HG03159 (cell line): ENCODE measurements at regions not wholly inside any gene's neighbourhood (a gene's known extent, or its start where the extent isn't known, plus 50 kb on each side); places are given as distances from the start of the nearest gene placed in this dataset.
"Not testable (repeated sequence)": the region's sequence is repeated elsewhere in the genome, so short reads cannot be mapped to it uniquely, and the experiment has no call there.

Source experiments
- ATAC-seq: cut with Tn5 transposase; IDR thresholded peaks from one replicate; pipeline ENCODE4 v1.9.1; 2021; ENCODE audit warnings: mild to moderate bottlenecking, moderate library complexity; ENCODE audit not compliant: unreplicated experiment

DNA sequence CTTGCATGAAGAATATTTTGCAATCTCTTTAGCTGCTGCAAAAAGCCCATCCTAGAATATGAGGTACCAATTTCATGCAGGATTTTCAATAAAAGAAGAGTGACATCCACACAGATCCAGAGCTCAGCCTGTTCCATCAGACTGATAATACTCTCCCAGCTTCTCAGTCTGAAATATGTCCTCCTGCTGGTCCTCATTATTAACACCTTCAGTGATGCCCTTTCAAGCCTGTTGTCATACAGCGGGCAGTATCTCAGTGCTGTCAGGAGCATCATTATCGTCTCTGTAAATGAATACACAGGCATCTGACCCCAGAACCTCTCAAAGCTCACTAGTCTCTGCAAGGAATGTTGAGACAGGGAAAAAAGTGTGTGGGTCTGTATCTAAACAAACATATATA, 1387.8 kb downstream of the OTOL1 start:
- ATAC-seq = no peak

DNA sequence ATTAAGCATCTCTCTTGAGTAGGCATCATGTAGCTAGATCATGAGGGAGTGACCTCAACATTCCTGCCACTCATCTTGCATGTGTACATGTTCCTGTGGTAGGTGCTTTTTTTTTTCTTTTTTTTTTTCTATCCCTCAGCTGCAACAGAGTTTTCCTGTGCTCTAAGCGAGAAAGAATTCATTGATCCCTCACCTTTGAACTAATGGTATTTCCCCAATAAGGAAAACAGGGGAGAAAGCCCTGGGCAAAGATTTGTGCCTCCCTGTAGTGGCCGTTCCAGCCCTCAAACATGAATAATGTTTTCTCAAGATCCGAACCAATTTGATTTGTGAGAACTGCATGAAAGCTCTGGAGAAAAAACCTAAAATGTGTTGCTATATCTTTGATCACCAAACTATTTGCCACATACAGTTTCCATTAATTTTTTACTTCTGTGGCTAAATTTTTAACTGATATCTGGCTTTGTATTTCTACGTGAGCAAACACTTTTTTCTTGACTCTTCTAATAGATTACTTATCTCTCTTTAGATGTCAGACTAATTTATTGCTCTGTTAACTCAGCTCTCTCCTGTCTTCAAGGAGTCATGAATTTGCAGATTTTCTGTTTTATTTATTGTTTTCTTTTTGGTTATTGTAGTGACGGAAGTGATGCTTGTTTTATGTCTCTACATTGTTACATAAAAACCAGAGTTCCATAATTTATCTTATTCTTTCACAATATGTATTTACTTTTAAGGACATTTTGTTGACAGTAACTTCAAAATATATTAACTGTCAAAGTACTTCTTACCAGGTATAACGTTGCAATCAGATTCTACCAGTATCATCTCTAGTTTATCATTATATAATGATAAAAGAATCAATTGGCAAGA, 1396.5 kb downstream of the OTOL1 start:
- no peak for ATAC-seq

GRCh38 chr3:162897291-162897690, 1400.7 kb downstream of the OTOL1 start:
- no peak for ATAC-seq

DNA sequence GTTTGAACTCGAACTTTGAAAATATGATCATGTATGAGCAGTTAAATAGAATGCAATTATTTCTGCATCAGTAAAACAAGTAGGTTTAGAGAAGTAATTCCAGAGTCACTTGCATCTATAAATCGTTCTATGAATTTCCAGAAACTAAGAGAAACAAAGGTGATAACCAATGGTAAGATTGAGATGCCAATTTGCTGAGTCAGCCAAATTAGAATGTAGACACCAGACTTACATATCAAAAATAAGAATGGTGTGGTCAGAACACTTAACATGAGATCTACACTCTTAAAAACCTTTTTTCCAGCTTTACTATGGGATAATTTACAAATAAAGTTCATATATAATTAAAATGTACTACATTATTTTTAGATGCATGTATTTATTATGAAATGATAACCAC, 1435.9 kb downstream of the OTOL1 start:
- ATAC-seq = no peak

GRCh38 chr3:162933656-162934055, 1437.0 kb downstream of the OTOL1 start:
- ATAC-seq = no peak

GRCh38 chr3:162936706-162937105, 1440.1 kb downstream of the OTOL1 start:
- no peak for ATAC-seq

GRCh38 chr3:162938083-162938482, 1441.5 kb downstream of the OTOL1 start:
- ATAC-seq = no peak

GRCh38 chr3:162945626-162946025, 1449.0 kb downstream of the OTOL1 start:
- no peak for ATAC-seq

GRCh38 chr3:162956711-162957110, 1460.1 kb downstream of the OTOL1 start:
- no peak for ATAC-seq

DNA sequence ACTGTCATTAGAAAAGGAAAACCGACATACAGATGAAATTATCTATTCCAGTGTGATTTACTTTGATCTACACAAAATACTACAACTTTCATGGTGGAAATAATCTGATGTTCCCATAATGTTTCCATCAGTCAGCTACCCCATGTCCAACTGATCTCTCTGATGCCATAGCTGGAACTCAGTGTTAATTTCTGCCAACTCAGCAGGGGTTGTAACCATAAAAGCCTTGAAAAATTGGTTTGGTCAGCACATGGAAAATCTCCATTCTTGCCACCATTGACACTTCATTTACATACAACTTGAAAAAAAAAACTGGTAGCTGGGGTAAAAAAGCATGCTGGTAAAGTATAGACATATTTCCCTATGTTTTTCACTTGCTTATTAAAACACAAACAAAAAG, 1463.7 kb downstream of the OTOL1 start:
- ATAC-seq = no peak

- ATAC-seq = no peak
These were observed 1473.7 kb downstream of the OTOL1 start for GRCh38 chr3:162970292-162970691.

DNA sequence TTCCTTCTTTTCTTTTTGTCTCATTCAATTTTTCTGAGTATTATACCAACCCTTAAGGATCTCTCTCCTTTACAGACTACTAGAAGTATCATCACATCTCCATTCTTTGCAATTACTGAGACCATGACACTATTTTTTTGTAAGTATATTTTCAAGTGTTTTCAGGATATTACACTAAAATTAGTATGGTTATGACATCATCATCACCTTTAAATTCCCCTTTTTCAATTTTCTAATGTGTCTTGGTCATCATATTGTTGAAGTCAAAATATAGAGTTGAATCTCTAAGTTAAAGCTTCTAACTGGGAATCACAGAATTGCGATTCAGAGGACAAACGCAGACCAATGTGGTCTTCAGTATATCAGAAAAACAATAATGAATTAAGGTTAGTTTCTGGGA, 1475.1 kb downstream of the OTOL1 start:
- ATAC-seq = no peak

DNA sequence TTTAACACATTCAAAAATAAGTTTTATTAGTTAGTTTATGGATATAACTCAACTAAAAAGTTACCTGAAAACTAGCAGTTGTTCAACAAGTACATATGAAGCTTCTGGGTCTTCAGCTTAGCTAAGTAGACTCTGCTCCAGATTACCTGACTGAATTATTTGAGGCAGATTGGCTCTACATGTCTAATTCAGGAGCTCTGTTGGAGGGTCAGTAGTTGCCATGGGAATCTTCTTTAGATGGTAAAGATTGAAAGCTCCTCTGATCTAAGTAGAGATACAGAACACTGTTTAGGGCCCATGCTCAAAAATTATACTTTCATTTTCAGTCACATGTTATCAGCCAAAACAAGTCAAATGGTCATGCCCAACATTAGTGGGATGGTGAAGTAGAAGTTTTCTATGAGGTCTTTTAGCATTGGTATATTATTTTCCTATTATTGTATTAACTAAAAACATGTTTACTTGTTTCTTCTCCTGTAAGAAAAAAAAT, 1476.9 kb downstream of the OTOL1 start:
- no peak for ATAC-seq

DNA sequence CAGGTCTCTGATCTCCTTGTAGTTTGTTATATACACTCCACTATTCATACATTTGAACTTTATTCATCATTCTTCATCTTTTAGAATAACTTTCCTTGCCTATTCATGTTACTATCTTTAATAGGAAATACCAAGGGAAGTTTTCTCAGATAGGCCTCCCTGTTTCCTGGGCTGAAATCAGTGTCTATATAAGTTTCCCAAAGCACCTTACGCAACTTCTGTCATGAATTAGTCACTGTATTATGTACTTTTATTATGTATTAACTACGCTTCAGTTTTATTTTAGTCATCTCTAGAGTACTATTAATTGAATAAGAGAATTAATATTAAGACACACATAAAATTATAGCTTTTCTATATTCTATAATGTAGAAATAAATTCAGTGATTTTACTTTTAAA, 1481.5 kb downstream of the OTOL1 start:
- no peak for ATAC-seq

DNA sequence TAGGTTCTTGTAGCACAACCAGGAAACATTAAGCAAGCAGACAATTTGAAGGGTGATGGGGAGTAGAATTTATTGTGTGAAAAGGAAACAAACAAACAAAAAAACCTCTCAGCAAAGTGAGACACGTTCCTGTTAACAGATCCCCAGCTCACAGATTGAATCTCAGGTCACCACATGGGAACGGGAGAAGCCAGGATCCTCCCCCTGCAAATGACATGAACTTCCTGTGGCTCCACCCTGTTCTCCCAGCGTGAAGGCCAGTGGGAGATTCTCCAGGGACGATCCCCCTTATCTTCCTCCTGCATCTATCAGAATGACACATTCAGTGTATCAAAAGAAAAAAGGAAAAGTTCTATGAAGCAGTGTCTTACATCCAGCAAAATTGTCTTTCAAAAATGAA, 1488.1 kb downstream of the OTOL1 start:
- no peak for ATAC-seq

DNA sequence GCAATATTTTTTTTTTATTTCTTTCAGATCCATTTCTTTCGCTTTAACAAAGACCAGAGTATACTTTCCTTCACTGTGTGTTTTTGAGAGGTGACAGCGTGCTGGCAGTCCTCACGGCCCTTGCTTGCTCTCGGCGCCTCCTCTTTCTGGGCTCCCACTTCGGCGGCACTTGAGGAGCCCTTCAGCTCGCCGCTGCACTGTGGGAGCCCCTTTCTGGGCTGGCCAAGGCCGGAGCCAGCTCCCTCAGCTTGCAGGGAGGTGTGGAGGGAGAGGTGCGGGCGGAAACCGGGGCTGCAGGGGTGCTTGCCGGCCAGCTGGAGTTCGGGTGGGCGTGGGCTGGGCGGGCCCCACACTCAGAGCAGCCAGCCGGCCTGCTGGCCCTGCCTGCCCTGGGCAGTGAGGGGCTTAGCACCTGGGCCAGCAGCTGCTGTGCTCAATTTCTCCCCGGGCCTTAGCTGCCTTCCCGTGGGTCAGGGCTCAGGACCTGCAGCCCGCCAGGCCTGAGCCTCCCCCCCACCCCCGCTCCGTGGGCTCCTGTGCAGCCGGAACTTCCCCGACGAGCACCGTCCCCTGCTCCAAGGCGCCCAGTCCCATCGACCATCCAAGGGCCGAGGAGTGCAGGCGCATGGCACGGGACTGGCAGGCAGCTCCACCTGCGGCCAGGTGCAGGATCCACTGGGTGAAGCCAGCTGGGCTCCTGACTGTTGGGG, 1490.6 kb downstream of the OTOL1 start:
- not testable (repeated sequence) for ATAC-seq

GRCh38 chr3:162992741-162993140, 1496.1 kb downstream of the OTOL1 start:
- ATAC-seq = no peak

DNA sequence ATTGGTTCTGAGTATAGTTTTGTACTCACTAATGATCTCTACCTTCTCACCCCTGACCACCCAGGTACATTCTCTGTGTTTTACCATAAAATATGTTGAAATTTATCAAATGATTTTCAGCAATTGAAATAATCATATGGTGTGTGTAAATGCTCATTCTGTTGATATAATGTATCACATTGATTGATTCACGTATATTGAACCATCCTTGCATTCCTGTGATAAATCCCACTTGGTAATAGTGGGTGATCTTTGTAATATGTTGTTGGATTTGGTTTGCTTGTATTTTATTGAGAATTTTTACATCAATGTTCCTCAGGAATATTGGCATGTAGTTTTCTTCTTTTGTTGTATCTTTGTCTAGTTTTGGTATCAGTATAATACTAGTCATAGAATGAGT, 1497.6 kb downstream of the OTOL1 start:
- ATAC-seq = no peak

GRCh38 chr3:162996368-162996767, 1499.8 kb downstream of the OTOL1 start:
- no peak for ATAC-seq

- no peak for ATAC-seq
These were observed 1501.6 kb downstream of the OTOL1 start for GRCh38 chr3:162998205-162998604.

DNA sequence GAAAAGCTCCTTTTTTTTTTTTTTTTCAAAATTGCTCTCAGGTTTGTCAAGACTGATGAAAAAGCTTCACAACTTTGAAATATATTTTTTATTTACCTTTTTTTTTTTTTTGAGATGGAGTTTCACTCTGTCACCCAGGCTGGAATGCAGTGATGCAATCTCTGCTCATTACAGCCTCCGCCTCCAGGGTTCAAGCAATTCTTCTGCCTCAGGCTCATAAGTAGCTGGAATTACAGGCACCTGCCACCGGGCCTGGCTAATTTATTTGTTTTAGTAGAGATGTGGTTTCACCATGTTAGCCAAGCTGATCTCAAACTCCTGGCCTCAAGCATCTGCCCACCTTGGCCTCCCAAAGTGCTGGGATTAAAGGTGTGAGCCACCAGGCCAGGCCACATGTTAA, 1515.0 kb downstream of the OTOL1 start:
- ATAC-seq = no peak

GRCh38 chr3:163016251-163016650, 1519.6 kb downstream of the OTOL1 start:
- no peak for ATAC-seq
